Embryonic facial prominence (tissue), 1 donor: ENCODE measurements at regions not wholly inside any gene's neighbourhood (a gene's known extent, or its start where the extent isn't known, plus 50 kb on each side); places are given as distances from the start of the nearest gene placed in this dataset.

Source experiments
- DNase-seq: peaks from one replicate; pipeline ENCODE4 v3.0.0-alpha.2; 2016; ENCODE audit errors: extremely low spot score

GRCh38 chr12:105705765-105706164, 375.3 kb downstream of the C12orf75 start:
- peak; percentile 48 for DNase-seq

GRCh38 chr12:105706321-105706972, 376.0 kb downstream of the C12orf75 start:
- no peak for DNase-seq

GRCh38 chr12:105706973-105707334, 376.5 kb downstream of the C12orf75 start:
- DNase-seq, result no peak

GRCh38 chr12:105713606-105714305, 383.3 kb downstream of the C12orf75 start:
- no peak for DNase-seq

GRCh38 chr12:105716621-105717020, 386.1 kb downstream of the C12orf75 start:
- no peak for DNase-seq

- no peak for DNase-seq
Observed at GRCh38 chr12:105721051-105721825, 390.7 kb downstream of the C12orf75 start.

GRCh38 chr12:105721891-105722290, 391.4 kb downstream of the C12orf75 start:
- no peak for DNase-seq

GRCh38 chr12:105723066-105723465, 392.6 kb downstream of the C12orf75 start:
- DNase-seq, result no peak

- no peak for DNase-seq
Observed at GRCh38 chr12:105723494-105723893, 393.0 kb downstream of the C12orf75 start.

- no peak for DNase-seq
Observed at GRCh38 chr12:105724641-105725040, 394.1 kb downstream of the C12orf75 start.

GRCh38 chr12:105725054-105725453, 394.6 kb downstream of the C12orf75 start:
- no peak for DNase-seq

- DNase-seq, result no peak
Observed at GRCh38 chr12:105729181-105729771, 398.8 kb downstream of the C12orf75 start.

GRCh38 chr12:105729926-105730325, 399.4 kb downstream of the C12orf75 start:
- no peak for DNase-seq

GRCh38 chr12:105733579-105733978, 403.1 kb downstream of the C12orf75 start:
- no peak for DNase-seq

GRCh38 chr12:105736498-105736897, 402.3 kb downstream of the NUAK1 start:
- no peak for DNase-seq

GRCh38 chr12:105738051-105738450, 400.7 kb downstream of the NUAK1 start:
- DNase-seq, result no peak

- no peak for DNase-seq
Observed at GRCh38 chr12:105740369-105740768, 398.4 kb downstream of the NUAK1 start.

- no peak for DNase-seq
Observed at GRCh38 chr12:105740970-105741725, 397.6 kb downstream of the NUAK1 start.

GRCh38 chr12:105741786-105742566, 396.8 kb downstream of the NUAK1 start:
- DNase-seq, result no peak

- no peak for DNase-seq
Observed at GRCh38 chr12:105742567-105742874, 396.2 kb downstream of the NUAK1 start.
